Hepatocyte (in vitro differentiated cells): ENCODE measurements at regions not wholly inside any gene's neighbourhood (a gene's known extent, or its start where the extent isn't known, plus 50 kb on each side); places are given as distances from the start of the nearest gene placed in this dataset.

Source experiments
- DNase-seq: peaks from one replicate; pipeline ENCODE4 v3.0.0-alpha.2; 2016; ENCODE audit warnings: low spot score
- H2AFZ ChIP-seq: fragments of 200-600 bp; sonication (generic); 2 replicates; pipeline ENCODE4 v1.6.0; 2016; ENCODE audit warnings: antibody characterized with exemption, mild to moderate bottlenecking
- H3K27ac ChIP-seq: fragments of 200-600 bp; sonication (generic); 2 replicates; pipeline ENCODE4 v1.5.1; 2016; ENCODE audit warnings: mild to moderate bottlenecking
- H3K27me3 ChIP-seq: fragments of 200-600 bp; sonication (generic); 2 replicates; pipeline ENCODE4 v1.6.1; 2016
- H3K36me3 ChIP-seq: fragments of 200-600 bp; sonication (generic); replicated peaks from 2 replicates; pipeline ENCODE4 v1.5.1; 2016; ENCODE audit warnings: low read depth; ENCODE audit not compliant: insufficient read depth
- H3K4me1 ChIP-seq: fragments of 200-600 bp; sonication (generic); 2 replicates; pipeline ENCODE4 v1.5.1; 2016; ENCODE audit warnings: mild to moderate bottlenecking, moderate library complexity; ENCODE audit not compliant: insufficient read depth
- H3K4me2 ChIP-seq: fragments of 200-600 bp; sonication (generic); 2 replicates; pipeline ENCODE4 v1.6.0; 2016
- H3K4me3 ChIP-seq: fragments of 200-600 bp; sonication (generic); 2 replicates; pipeline ENCODE4 v1.5.1; 2016; ENCODE audit warnings: mild to moderate bottlenecking
- H3K79me2 ChIP-seq: fragments of 200-600 bp; sonication (generic); 2 replicates; pipeline ENCODE4 v1.6.0; 2017; ENCODE audit warnings: mild to moderate bottlenecking
- H3K9me2 ChIP-seq: fragments of 200-600 bp; sonication (generic); replicated peaks from 2 replicates; pipeline ENCODE4 v1.6.0; 2017; ENCODE audit warnings: mild to moderate bottlenecking; ENCODE audit not compliant: insufficient read depth
- H3K9me3 ChIP-seq: fragments of 200-600 bp; sonication (generic); 2 replicates; pipeline ENCODE4 v1.5.1; 2016; ENCODE audit warnings: low read depth, mild to moderate bottlenecking
- H4K20me1 ChIP-seq: fragments of 200-600 bp; sonication (generic); 2 replicates; pipeline ENCODE4 v1.6.0; 2016; ENCODE audit warnings: mild to moderate bottlenecking; ENCODE audit not compliant: insufficient read depth, poor library complexity, severe bottlenecking
- EZH2 ChIP-seq: fragments of 200-600 bp; sonication (generic); IDR thresholded peaks from 2 replicates; pipeline ENCODE4 v1.6.1; 2016; ENCODE audit warnings: antibody characterized with exemption, mild to moderate bottlenecking, borderline replicate concordance
- EZH2phosphoT487 ChIP-seq: fragments of 200-600 bp; sonication (generic); IDR thresholded peaks from one replicate; pipeline ENCODE4 v1.6.1; 2018; ENCODE audit warnings: antibody characterized with exemption, mild to moderate bottlenecking, low read depth, moderate library complexity; ENCODE audit not compliant: unreplicated experiment, severe bottlenecking
- whole genome bisulfite sequencing: methylation state at CpG from one replicate; pipeline ENCODE4 v1.1.6; 2016; ENCODE audit warnings: low lambda C conversion rate; ENCODE audit errors: missing lambda C conversion rate; 5-methylcytosine and 5-hydroxymethylcytosine counted together
- TF ChIP-seq, protein P1 (sequence below): fragments of 200-600 bp; sonication (generic); IDR thresholded peaks from 2 replicates; pipeline ENCODE4 v1.5.1; 2016; ENCODE audit warnings: antibody characterized with exemption, mild to moderate bottlenecking; ENCODE audit not compliant: poor library complexity

GRCh38 chr4:58138786-58139668, 1028.8 kb upstream of the IGFBP7 start:
- Histone ChIP-seq H3K4me1 (no peaks in the 10 kb centered on the region), H3K9me3 (no peaks in the 10 kb centered on the region), H3K36me3 (no peaks in the 10 kb centered on the region), H3K4me3 (no peak overlapping the region), H3K27ac (no peak overlapping the region), H3K4me2 (no peak overlapping the region), H3K27me3 (no peaks in the 10 kb centered on the region), H3K79me2 (no peaks in the 10 kb centered on the region), H2AFZ (no peak overlapping the region), H4K20me1 (no peaks in the 10 kb centered on the region), H3K9me2 (no peaks in the 10 kb centered on the region)
- TF ChIP-seq EZH2phosphoT487 (no peak), EZH2 (no peak)
- TF ChIP-seq, protein P1, sequence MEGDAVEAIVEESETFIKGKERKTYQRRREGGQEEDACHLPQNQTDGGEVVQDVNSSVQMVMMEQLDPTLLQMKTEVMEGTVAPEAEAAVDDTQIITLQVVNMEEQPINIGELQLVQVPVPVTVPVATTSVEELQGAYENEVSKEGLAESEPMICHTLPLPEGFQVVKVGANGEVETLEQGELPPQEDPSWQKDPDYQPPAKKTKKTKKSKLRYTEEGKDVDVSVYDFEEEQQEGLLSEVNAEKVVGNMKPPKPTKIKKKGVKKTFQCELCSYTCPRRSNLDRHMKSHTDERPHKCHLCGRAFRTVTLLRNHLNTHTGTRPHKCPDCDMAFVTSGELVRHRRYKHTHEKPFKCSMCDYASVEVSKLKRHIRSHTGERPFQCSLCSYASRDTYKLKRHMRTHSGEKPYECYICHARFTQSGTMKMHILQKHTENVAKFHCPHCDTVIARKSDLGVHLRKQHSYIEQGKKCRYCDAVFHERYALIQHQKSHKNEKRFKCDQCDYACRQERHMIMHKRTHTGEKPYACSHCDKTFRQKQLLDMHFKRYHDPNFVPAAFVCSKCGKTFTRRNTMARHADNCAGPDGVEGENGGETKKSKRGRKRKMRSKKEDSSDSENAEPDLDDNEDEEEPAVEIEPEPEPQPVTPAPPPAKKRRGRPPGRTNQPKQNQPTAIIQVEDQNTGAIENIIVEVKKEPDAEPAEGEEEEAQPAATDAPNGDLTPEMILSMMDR: no peak
- WGBS: 57% methylated on average over 3 of the region's 3 CpGs
- DNase-seq: no peak

- H3K9me3 ChIP-seq: no peaks in the 10 kb centered on the region
- DNase-seq: no peak
- no peaks in the 10 kb centered on the region for H3K36me3 ChIP-seq
- H3K4me1 ChIP-seq: no peaks in the 10 kb centered on the region
- H3K4me2 ChIP-seq: no peak overlapping the region
- no peak overlapping the region for H3K4me3 ChIP-seq
- H3K9me2 ChIP-seq: no peaks in the 10 kb centered on the region
- H3K27me3 ChIP-seq: no peaks in the 10 kb centered on the region
- no peak overlapping the region for H3K27ac ChIP-seq
- no peak overlapping the region for H2AFZ ChIP-seq
- no peaks in the 10 kb centered on the region for H4K20me1 ChIP-seq
- WGBS: 85% methylated on average over 5 of the region's 5 CpGs
- H3K79me2 ChIP-seq: no peaks in the 10 kb centered on the region
- TF ChIP-seq EZH2phosphoT487: no peak
- TF ChIP-seq EZH2: no peak
- TF ChIP-seq, protein P1: no peak
These were observed 1026.4 kb upstream of the IGFBP7 start for GRCh38 chr4:58136604-58137003.

DNA sequence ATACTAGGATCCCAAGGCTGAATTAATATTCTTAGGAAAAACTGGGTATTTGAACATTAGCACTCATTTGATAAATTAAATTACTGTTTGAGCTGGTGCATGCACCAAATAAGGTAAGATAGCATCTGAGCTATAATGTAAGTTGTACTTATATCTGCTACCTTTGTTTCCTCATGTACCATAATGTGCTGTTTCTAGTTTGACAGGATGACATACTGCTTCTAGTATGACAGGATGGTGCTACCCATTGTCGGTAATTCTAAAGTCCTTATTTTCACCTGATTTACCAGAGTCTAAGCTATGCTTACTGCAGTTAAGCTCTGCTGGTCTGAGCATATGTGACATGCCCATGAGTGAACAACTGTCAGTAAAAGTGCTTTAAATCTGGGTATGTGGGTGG, 1017.5 kb upstream of the IGFBP7 start:
- 81% methylated on average over 1 of the region's 1 CpG for WGBS

GRCh38 chr4:58119298-58119697, 1009.1 kb upstream of the IGFBP7 start:
- no peaks in the 10 kb centered on the region for H3K4me1 ChIP-seq
- H3K4me2 ChIP-seq: no peak overlapping the region
- no peaks in the 10 kb centered on the region for H4K20me1 ChIP-seq
- no peaks in the 10 kb centered on the region for H3K36me3 ChIP-seq
- H3K79me2 ChIP-seq: no peaks in the 10 kb centered on the region
- DNase-seq: no peak
- 94% methylated on average over 3 of the region's 3 CpGs for WGBS
- H3K9me3 ChIP-seq: no peaks in the 10 kb centered on the region
- H3K27ac ChIP-seq: no peak overlapping the region
- no peaks in the 10 kb centered on the region for H3K27me3 ChIP-seq
- no peak overlapping the region for H2AFZ ChIP-seq
- no peak for TF ChIP-seq EZH2phosphoT487
- TF ChIP-seq, protein P1: no peak
- no peak for TF ChIP-seq EZH2
- H3K4me3 ChIP-seq: no peak overlapping the region
- H3K9me2 ChIP-seq: no peaks in the 10 kb centered on the region

More for the DNA sequence above, 1017.5 kb upstream of the IGFBP7 start:
- Histone ChIP-seq H3K4me3 (no peak overlapping the region), H3K79me2 (no peaks in the 10 kb centered on the region), H2AFZ (no peak overlapping the region), H3K4me1 (no peaks in the 10 kb centered on the region), H3K9me2 (no peaks in the 10 kb centered on the region), H3K27me3 (no peaks in the 10 kb centered on the region), H4K20me1 (no peaks in the 10 kb centered on the region), H3K27ac (no peak overlapping the region), H3K4me2 (no peak overlapping the region), H3K36me3 (no peaks in the 10 kb centered on the region), H3K9me3 (no peaks in the 10 kb centered on the region)
- no peak for TF ChIP-seq EZH2
- DNase-seq: no peak
